ENCODE measurements at regions not wholly inside any gene's neighbourhood (a gene's known extent, or its start where the extent isn't known, plus 50 kb on each side); places are given as distances from the start of the nearest gene placed in this dataset.

DNA sequence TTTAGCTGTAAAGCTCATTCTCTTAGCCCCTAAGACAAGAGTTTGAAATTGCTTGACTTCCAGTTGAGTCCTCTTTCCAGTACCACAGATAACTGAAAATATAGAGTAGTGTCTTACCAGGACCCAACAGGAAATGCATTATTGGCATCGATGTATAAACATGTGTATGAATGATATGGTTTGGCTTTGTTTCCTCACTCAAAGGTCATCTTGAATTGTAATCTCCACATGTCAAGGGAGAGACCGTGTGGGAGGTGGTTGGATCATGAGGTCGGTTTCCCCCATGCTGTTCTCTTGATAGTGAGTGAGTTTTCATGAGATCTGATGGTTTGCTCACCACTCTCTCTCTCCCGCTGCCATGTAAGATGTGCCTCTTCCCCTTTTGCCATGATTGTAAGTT is 745.0 kb downstream of the TMEM182 start:
- DNase-seq (ENCODE audit: low read depth): no peak

DNA sequence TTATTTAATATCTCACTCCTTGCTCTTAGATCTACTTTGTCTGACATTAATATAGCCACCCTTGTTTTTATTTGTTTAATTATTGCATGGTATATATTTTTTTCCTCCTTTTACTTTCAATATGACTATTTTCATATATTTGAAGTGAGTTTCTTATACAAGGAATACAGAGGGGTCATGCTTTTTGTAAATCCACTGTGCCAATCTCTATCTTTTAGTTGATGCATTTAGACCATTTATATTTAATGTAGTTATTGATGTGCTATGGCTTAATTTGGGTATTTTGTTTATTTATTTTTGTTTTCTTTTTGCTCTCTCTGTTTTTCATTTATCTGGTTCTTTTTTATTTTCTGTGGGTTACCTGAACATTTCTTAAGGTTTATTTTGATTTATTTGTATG is 750.6 kb downstream of the TMEM182 start:
- DNase-seq (ENCODE audit: low read depth): no peak

DNA sequence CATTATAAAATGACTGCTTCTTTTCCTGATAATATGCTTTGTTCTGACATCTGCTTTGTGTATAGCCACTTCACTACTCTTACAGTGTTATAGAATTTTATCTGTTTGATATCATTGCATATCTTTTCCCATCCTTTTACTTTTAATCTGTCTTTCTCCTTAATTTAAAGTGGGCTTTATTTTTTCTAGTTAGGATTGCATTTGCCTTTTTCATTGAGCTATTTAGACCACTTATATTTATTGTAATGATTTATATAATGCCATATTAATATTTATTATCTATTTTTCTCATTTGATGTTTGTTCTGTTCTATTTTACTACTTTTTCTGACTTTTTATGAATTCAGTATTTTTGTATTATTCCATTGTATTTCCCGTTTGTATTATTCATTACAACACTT is 758.7 kb downstream of the TMEM182 start:
- no peak for DNase-seq (ENCODE audit: low read depth)

DNA sequence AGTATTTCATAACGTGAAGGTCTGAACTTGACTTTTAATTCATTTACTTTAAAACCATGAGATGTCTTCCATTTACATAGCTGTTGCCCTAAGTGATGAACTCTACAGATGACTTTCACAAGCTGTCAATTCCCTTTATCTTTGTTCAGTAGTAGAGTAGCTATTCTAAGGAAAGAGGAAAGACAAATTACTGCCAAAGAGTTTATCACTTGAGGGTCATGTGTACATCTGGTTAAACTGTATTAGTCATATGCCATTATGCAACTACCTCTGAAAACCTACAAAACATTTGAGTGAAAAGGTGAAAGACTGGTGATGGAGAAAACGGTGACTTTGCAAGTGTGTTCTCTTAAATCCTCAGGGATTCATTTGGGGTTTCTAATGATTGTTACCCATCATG is 763.9 kb downstream of the TMEM182 start:
- DNase-seq (ENCODE audit: low read depth): no peak

DNA sequence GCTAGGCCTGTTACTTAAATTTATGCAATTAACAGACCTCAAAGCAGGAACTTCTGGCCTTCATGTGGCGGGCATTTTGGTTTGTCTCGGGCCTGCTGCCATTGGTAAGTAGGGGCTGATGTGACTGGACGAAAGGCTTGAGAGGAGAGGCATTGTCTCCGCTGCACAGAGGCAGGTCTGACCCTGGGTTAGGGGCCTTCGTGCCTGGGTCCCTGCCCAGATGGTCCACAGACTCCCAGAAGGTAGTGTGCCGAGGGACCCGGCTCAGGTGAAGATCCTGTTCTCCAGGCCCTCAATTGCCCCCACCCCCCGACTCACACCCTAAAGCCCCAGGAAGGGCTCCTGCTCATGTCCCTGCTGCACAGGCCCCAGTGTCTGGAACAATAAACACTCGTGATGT is 764.9 kb downstream of the TMEM182 start:
- no peak for DNase-seq (ENCODE audit: low read depth)

DNA sequence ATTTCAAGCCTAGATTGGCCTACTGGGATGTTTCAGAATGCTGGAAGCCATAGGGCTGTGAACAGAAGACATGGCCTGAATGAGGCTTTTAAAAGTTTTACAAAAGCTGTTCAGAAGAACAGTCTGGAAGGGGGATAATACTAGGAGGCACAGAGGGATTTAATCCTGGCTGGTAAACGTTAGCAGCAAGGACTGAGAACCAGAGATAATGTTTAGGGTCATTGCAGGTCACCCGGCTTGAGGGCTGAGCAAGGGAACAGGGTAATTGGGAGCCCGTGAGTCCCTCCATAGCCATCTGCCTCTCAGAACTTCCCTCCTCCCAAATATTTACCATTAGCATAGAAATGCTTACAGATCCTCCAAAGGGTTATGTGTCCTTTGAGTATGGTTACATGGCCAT is 765.4 kb downstream of the TMEM182 start:
- DNase-seq (ENCODE audit: low read depth): no peak

DNA sequence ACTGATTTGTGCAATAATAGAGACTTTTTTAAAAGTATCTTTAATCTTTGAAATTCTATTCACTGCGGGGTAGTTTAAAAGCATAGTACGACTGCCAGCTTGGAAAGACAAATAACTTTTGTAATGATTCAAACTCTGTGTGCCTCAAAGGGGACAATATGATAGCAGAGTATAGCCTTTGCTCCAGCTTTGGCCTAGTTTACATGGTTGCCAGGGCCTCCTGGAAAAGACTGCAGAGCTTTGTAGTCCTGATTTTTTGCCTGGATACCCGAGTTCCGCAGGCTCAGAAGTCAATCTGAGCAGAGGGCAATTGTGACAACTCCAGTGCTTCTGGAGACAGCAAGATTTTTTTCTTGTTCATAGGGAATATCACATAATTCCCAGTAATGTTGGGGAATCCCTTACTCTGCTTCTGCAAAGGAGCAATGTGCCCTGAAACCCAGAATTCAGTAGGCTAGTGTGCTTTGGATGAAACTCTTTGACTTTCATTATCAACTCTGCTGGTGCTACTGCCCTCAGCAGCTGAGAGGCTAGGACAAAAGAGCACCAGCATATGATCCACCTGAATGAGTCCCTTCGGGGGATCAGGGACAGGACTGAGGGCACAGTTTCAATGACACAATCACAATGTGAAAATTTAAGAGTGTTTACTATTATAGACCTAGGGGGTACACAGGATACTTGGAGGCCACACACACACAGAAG is 768.1 kb downstream of the TMEM182 start:
- no peak for DNase-seq (ENCODE audit: low read depth)

DNA sequence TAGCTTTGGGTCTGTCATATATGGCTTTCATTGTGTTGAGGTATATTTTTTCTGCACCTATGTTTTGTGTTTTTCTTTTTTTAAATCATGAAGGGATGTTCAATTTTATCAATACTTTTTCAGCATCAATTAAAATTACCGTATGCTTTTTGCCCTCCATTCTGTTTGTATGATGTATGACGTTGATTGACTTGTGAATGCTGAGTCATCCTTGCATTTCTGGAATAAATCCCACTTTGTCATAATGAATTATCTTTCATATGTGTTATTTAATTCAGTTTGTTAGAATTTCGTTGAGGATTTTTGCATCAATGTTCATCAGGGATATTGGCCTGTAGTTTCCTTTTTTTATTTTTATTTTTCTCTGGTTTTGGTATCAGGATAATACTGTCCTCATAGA is 790.9 kb downstream of the TMEM182 start:
- no peak for DNase-seq (ENCODE audit: low read depth)

DNA sequence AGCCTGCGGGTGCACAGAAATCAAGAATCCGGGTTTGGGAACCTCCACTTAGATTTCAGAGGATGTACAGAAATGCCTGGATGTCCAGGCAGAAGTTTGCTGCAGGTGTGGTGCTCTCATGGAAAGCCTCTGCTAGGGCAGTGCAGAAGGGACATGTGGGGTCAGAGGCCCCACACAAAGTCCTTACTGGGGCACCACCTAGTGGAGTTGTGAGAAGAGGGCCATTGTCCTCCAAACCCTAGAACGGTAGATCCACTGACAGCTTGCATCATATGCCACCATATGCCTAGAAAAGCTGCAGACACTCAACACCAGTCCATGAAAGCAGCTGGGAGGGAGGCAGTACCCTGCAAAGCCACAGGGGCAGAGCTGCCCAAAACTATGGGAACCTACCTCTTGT is 833.0 kb downstream of the TMEM182 start:
- no peak for DNase-seq (ENCODE audit: low read depth)

DNA sequence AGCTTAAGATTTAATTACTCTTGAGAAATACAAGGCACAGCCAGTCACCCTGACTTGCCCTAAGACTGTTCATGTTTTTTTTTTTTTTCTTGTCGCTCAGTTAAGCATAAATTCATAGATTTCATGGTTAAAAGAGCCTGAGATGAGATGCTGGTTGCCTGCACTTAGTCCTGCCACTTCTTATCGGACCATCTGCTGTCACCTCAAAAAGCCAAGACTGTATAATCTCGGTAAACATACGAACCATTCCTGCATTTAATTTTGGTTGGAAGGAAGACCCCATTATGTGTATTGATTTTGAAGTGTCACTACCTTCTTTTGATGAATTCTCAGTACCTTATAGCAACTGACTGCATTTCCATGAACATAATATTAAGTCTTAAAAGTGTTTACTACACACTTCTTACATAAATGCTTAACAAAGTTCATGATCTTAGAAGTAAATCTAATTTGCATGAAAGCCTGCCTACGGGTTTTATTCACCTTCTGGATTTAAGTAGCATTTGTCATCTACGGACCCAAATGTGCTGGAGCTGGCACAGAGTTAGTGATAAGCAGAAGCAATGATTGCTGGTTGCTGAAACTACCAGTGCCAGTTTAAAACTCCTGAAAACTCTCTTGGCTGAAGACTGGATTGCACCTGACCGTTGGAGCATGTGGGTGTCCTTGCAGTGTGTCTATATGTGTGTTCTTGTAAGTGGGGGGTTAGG is 843.4 kb downstream of the TMEM182 start:
- DNase-seq (ENCODE audit: low read depth): no peak

DNA sequence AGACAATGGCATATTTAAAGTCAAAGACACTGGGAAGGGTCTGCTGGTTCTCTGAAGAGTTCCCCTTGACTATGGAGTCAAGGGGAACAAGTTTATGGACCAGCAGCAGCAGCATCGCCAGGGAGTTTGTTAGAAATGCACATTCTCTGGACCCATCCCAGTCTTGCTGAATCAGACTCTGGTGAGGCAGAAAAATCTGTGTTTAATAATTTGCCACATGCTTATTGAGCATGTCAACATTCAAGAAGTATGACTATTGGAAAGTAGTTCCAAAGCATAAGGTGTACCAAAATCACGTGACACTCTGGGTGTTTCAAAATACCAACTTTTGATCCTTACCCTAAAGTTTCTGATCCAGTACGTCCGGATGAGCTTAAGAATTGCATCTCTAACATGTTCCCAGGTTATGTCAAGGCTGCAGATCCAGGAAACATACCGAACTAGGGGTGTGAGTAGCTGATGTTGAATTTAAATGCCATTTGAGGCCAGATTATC is 853.8 kb downstream of the TMEM182 start:
- DNase-seq (ENCODE audit: low read depth): no peak

DNA sequence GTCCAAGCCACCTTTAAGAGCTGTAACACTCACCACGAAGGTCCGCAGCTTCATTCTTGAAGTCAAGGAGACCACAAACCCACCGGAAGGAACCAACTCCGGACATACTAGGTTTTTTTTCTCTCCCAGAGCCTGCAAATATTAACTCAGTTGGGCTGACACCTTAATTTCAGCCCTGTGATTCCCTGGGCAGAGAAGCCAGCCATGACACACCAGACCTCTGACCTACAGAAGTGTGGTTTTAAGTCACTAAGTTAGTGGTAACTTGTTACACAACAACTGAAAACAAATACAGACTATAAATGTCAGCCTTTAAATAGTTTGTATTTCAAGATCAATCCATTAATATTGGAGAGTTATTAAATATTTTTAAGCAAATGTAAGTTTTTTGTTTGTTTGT is 855.1 kb downstream of the TMEM182 start:
- DNase-seq (ENCODE audit: low read depth): no peak

DNA sequence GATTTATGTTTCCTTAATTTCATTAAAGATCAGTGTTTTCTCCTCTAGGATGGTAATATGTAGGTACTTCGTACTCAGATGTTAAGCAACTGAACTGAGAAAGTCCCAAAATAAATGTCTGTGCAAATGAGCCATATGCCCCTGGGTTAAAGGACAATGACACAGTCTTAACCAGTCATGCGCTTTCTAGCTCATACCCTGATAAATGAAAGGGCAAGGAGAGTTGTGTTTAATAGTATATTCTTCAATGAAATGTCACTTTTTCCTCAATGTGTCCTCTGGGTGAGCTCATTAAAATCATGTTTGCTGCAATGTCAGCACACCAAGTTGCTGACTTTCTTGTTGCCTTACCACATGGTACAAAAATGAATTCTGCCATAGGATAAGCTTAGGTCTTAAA is 856.3 kb downstream of the TMEM182 start:
- no peak for DNase-seq (ENCODE audit: low read depth)

DNA sequence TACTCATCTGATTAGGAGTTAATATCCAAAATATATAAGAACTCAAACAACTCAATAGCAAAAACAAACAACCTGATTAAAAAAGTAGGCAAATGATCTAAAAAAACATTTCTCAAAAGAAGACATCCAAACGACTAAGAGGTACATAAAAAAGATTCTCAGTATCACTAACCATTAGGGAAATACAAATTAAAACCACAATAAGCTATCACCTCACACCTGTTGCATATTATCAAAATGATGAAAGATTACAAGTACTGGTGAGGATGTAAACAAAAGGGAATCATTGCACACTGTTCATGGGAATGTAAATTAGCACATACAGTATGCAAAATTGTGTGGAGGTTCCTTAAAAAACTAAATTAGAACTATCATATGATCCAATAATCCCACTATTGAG is 865.5 kb downstream of the TMEM182 start:
- DNase-seq (ENCODE audit: low read depth): no peak

DNA sequence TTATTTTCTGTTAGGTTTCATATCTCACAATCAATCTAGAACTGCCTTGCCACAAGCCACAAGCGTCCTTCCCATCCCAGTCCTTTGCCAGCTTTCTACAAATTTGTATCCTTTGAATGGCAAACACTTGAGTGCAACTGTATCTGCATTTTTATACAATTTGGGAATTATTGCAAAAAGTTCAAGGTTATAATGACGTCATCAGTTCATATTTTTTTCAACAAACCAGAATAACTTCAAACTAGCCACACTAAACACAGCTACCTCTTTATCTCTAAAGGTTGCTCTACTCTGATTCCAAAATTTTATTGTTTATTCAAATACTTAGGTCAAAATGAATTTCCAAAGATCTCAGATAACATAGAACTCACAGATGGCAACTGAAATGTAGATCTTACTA is 877.1 kb downstream of the TMEM182 start:
- DNase-seq (ENCODE audit: low read depth): no peak

DNA sequence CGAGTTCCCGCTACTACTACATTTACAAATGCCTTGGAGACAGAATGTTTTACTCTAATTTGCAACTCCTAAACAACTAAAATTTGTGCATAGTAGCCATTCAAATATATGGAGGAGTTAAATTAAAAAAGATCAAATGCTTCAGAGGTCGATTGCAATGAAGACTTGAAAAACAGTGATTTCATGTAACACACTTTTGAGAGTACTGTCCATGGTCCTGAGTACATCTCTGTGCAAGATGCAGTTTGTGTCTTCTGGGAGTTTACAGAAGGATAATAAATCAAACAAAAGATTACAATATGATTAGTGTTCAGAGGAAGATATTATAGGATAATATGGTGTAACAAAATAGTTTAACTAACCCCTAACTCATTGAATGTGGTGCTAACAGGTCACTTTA is 894.7 kb downstream of the TMEM182 start:
- DNase-seq (ENCODE audit: low read depth): no peak

DNA sequence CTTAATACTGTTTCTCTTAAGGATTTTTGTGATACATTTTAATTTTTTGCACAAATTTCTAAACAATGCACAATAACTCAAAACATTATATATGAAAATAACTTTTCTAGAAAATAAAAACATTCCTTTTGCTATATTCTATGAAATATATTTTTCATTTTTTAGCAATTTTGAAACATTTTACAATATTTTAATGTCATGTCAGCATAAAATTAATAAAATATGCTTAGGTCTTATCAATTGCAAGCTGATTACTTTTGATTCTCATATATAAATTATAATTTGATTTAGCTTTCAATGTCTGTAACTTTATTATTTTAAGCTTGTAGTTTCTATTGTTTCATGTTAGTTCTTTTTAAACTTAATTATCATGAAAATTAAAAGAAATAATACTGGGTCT is 898.7 kb downstream of the TMEM182 start:
- DNase-seq (ENCODE audit: low read depth): no peak

DNA sequence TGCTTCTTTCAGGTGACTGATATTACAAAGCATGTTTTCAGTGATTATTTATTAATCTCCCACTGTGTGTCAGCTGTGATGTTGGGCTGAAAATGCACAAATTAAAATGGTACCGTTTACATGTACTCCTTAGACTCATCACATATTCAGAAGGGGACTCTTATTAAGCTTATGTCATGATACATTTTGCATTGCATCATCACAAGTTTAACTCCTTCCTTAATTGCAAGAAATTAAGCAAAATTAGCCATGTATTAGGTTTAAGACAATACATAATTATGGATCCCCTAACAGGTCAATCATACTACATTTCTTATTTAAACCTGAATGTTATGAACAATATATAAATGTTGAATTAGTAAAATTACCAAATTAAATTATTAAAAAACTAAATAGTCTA is 899.1 kb downstream of the TMEM182 start:
- DNase-seq (ENCODE audit: low read depth): no peak

DNA sequence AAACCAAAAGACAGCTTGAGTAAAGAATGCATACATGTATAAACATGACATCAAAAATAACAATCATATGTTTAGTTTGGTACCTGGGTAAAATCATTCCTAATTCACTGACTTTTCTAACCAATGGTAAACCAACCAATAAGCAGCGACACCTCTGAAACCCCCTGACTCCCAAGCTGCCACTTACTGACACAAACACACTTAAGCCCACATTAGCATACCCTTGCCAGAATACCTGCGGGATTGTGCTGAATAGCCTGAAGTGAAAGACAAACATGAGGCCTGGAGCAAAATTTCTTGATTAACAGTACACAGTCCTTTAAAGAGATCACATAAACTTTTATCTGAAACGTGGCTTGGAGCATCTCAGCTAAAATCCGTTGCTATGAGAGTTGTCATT is 902.9 kb downstream of the TMEM182 start:
- DNase-seq (ENCODE audit: low read depth): no peak

DNA sequence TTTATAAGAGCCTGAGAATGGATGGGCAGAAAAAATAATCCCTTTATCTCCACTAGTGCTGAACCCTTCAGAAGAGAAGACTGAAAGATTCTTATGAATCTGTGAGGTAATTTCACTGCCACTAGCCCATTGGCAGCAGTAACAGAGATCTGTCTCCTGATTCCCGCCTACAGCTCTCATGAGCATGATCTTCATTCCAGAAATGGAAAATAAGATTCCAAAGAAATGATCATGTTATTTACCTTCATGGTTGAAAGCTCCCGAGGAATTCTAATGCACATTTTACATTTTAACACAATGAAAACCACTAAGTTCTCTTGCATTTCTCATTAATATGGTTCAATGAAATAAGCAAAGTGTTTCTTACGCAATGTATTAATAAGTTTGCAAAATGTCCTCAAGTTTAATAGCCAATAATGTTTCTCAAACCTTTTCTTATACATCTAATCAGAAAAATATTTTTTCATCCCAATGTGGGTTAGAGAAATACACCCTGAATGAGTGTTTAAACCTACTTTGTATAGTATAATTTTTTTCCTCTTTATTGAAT is 905.6 kb downstream of the TMEM182 start:
- no peak for DNase-seq (ENCODE audit: low read depth)

DNA sequence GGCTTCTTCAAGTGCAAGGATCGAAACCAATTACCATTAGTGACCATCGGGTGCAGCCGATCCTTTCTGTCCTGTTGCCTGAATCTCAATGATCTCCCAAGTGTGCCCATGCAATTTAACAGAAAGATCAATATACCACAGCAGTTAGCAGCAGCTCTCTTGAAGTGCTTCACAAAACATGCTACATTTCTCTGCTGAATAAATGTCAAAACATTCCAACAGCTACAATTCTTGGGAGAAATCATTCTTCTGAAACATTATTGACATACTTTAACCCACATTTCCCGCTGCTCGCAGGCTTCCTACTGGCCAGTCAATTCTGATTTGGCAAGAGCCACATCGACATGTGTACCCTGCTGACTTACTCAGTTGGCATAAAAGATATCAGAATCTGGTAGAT is 907.7 kb downstream of the TMEM182 start:
- no peak for DNase-seq (ENCODE audit: low read depth)
